Aorta (tissue), 5 donors: ENCODE measurements at regions not wholly inside any gene's neighbourhood (a gene's known extent, or its start where the extent isn't known, plus 50 kb on each side); places are given as distances from the start of the nearest gene placed in this dataset.

ENCODE experiments used
- ATAC-seq: fragments of 200-7000 bp; cut with Tn5 transposase; one replicate; pipeline ENCODE4 v1.9.1; 2022; ENCODE audit warnings: moderate library complexity; ENCODE audit not compliant: low FRiP score
- DNase-seq, 2 donors: peaks; one replicate each; pipeline ENCODE4 v3.0.0-alpha.2; 2020
- H3K27ac ChIP-seq, 2 donors: one replicate each; pipeline ENCODE4 v1.5.1; 2013; ENCODE audit warnings: low read length in 2 of 2, mild to moderate bottlenecking in 2 of 2, moderate library complexity in 2 of 2, control low read depth in 1 of 2, inconsistent platforms in 1 of 2, low read depth in 1 of 2
- H3K27me3 ChIP-seq, 2 donors: one replicate each; pipeline ENCODE4 v1.6.1; 2013; ENCODE audit warnings: control low read depth in 1 of 2, low read length in 1 of 2, mild to moderate bottlenecking in 1 of 2, moderate library complexity in 1 of 2; ENCODE audit not compliant: insufficient read depth in 2 of 2, control insufficient read depth in 1 of 2
- H3K36me3 ChIP-seq, 2 donors: one replicate each; pipeline ENCODE4 v1.6.1; 2013; ENCODE audit warnings: control low read depth in 1 of 2, low read length in 1 of 2, mild to moderate bottlenecking in 1 of 2; ENCODE audit not compliant: insufficient read depth in 2 of 2, control insufficient read depth in 1 of 2
- H3K4me1 ChIP-seq, 2 donors: one replicate each; pipeline ENCODE4 v1.6.1; 2013; ENCODE audit warnings: low read length in 2 of 2, control low read depth in 1 of 2, mild to moderate bottlenecking in 1 of 2, moderate library complexity in 1 of 2; ENCODE audit not compliant: insufficient read depth in 2 of 2, control insufficient read depth in 1 of 2
- H3K4me3 ChIP-seq, 2 donors: one replicate each; pipeline ENCODE4 v1.5.1; 2013; ENCODE audit warnings: low read length in 2 of 2, control low read depth in 1 of 2, mild to moderate bottlenecking in 1 of 2
- H3K9me3 ChIP-seq: one replicate; pipeline ENCODE4 v1.6.1; 2013; ENCODE audit warnings: mild to moderate bottlenecking, low read length; ENCODE audit not compliant: control insufficient read depth
- WGBS, 2 donors: extraction: QIAGEN DNeasy Blood & Tissue Kit; methylation state at CpG; one replicate each; pipeline ENCODE4 v1.1.7; 2013; 5-methylcytosine and 5-hydroxymethylcytosine counted together
- intact Hi-C, 2 donors: fragments of 100-400 bp; cut with DNase I; formaldehyde crosslinking; loops; one replicate each; pipeline versions ENCODE4 v1.14.2 to v1.15.0; 2022
- donor health status: healthy with polysubstance abuse.
- donor health status: Bipolar disorder and iron deficiency.
- donor health status: DM: no; HTN: no; CAD: no.
- donor health status: DM: no; HTN: no; CAD: no.
- donor health status: DM: yes; HTN: yes; CAD: no.

GRCh38 chr7:94174375-94174774 is 170.2 kb upstream of the BET1 start:
- DNase-seq (no peak), ATAC-seq (no peak)
- Histone ChIP-seq H3K36me3 (no peaks in the 10 kb centered on the region), H3K27ac (no peak overlapping the region), H3K4me3 (no peak overlapping the region), H3K4me1 (no peaks in the 10 kb centered on the region), H3K9me3 (no peaks in the 10 kb centered on the region), H3K27me3 (no peaks in the 10 kb centered on the region)
- 95% methylated on average over 5 of the region's 5 CpGs for WGBS, 2 donors
- intact Hi-C loops = no loop called here

- H3K4me1 ChIP-seq = no peaks in the 10 kb centered on the region
- intact Hi-C loops = no loop called here
- DNase-seq = no peak
- 31 to 62% methylated on average over 2 of the region's 2 CpGs for WGBS, 2 donors
- H3K27ac ChIP-seq = no peak overlapping the region
- H3K27me3 ChIP-seq = no peaks in the 10 kb centered on the region
- no peak overlapping the region for H3K4me3 ChIP-seq
- H3K9me3 ChIP-seq = no peaks in the 10 kb centered on the region
- H3K36me3 ChIP-seq = no peaks in the 10 kb centered on the region
- no peak for ATAC-seq
Measured at GRCh38 chr7:94174956-94175355, 170.8 kb upstream of the BET1 start.

- Histone ChIP-seq H3K36me3 (no peaks in the 10 kb centered on the region), H3K4me1 (no peaks in the 10 kb centered on the region), H3K27ac (no peak overlapping the region), H3K4me3 (no peak overlapping the region), H3K27me3 (no peaks in the 10 kb centered on the region), H3K9me3 (no peaks in the 10 kb centered on the region)
- ATAC-seq (no peak), DNase-seq (no peak)
- intact Hi-C loops = no loop called here
- WGBS, 2 donors = 75 to 76% methylated on average over 4 of the region's 4 CpGs
Measured at GRCh38 chr7:94176694-94177200, 172.6 kb upstream of the BET1 start.

- DNase-seq (no peak), ATAC-seq (no peak)
- no peaks in the 10 kb centered on the region for H3K4me1 ChIP-seq
- H3K27me3 ChIP-seq = no peaks in the 10 kb centered on the region
- 79 to 82% methylated on average over 3 of the region's 3 CpGs for WGBS, 2 donors
- H3K9me3 ChIP-seq = no peaks in the 10 kb centered on the region
- H3K4me3 ChIP-seq = no peak overlapping the region
- H3K36me3 ChIP-seq = no peaks in the 10 kb centered on the region
- no peak overlapping the region for H3K27ac ChIP-seq
- intact Hi-C loops = no loop called here
Measured at GRCh38 chr7:94177441-94177840, 173.3 kb upstream of the BET1 start.

GRCh38 chr7:94178230-94178629 is 174.1 kb upstream of the BET1 start:
- no peaks in the 10 kb centered on the region for H3K27me3 ChIP-seq
- WGBS, 2 donors = 83 to 84% methylated on average over 3 of the region's 3 CpGs
- no peaks in the 10 kb centered on the region for H3K4me1 ChIP-seq
- ATAC-seq = no peak
- H3K9me3 ChIP-seq = no peaks in the 10 kb centered on the region
- H3K36me3 ChIP-seq = no peaks in the 10 kb centered on the region
- intact Hi-C loops = no loop called here
- H3K27ac ChIP-seq = no peak overlapping the region
- H3K4me3 ChIP-seq = no peak overlapping the region
- no peak for DNase-seq

- DNase-seq (no peak), ATAC-seq (no peak)
- intact Hi-C loops = no loop called here
- no peak overlapping the region for H3K27ac ChIP-seq
- 41 to 64% methylated on average over 1 of the region's 1 CpG for WGBS, 2 donors
- no peaks in the 10 kb centered on the region for H3K27me3 ChIP-seq
- no peak overlapping the region for H3K4me3 ChIP-seq
- no peaks in the 10 kb centered on the region for H3K36me3 ChIP-seq
- no peaks in the 10 kb centered on the region for H3K4me1 ChIP-seq
- H3K9me3 ChIP-seq = no peaks in the 10 kb centered on the region
Measured at GRCh38 chr7:94179466-94179865, 175.3 kb upstream of the BET1 start.

GRCh38 chr7:94182066-94182465 is 177.9 kb upstream of the BET1 start:
- Histone ChIP-seq H3K4me1 (no peaks in the 10 kb centered on the region), H3K4me3 (no peak overlapping the region), H3K36me3 (no peaks in the 10 kb centered on the region), H3K9me3 (no peaks in the 10 kb centered on the region), H3K27ac (no peak overlapping the region), H3K27me3 (no peaks in the 10 kb centered on the region)
- intact Hi-C loops = loop anchor here in 1 of 2 donors (10.0 kb wide), 1 partner anchor 243 kb away; no protein-coding TSS in a partner anchor
- 68 to 70% methylated on average over 1 of the region's 1 CpG for WGBS, 2 donors
- DNase-seq = no peak
- no peak for ATAC-seq

GRCh38 chr7:94182721-94183120 is 178.6 kb upstream of the BET1 start:
- H3K27me3 ChIP-seq = no peaks in the 10 kb centered on the region
- intact Hi-C loops = loop anchor here in 1 of 2 donors (10.0 kb wide), 1 partner anchor 242 kb away; no protein-coding TSS in a partner anchor
- H3K4me3 ChIP-seq = no peak overlapping the region
- H3K4me1 ChIP-seq = no peaks in the 10 kb centered on the region
- no peaks in the 10 kb centered on the region for H3K9me3 ChIP-seq
- 63 to 64% methylated on average over 3 of the region's 3 CpGs for WGBS, 2 donors
- DNase-seq = no peak
- no peak overlapping the region for H3K27ac ChIP-seq
- ATAC-seq = no peak
- H3K36me3 ChIP-seq = no peaks in the 10 kb centered on the region

GRCh38 chr7:94183289-94183749 is 179.2 kb upstream of the BET1 start:
- no peaks in the 10 kb centered on the region for H3K4me1 ChIP-seq
- WGBS, 2 donors = 2 to 8% methylated on average over 2 of the region's 2 CpGs
- no peaks in the 10 kb centered on the region for H3K9me3 ChIP-seq
- ATAC-seq = peak; percentile 87
- intact Hi-C loops = loop anchor here in 1 of 2 donors (10.0 kb wide), 1 partner anchor 241 kb away; no protein-coding TSS in a partner anchor
- DNase-seq = peak; percentile 51 to 66
- no peak overlapping the region for H3K4me3 ChIP-seq
- H3K27me3 ChIP-seq = no peaks in the 10 kb centered on the region
- no peaks in the 10 kb centered on the region for H3K36me3 ChIP-seq
- H3K27ac ChIP-seq = peak overlapping the region in 1 of 2 donors; percentile 23
